RWPE2 (cell line): ENCODE measurements at regions not wholly inside any gene's neighbourhood (a gene's known extent, or its start where the extent isn't known, plus 50 kb on each side); places are given as distances from the start of the nearest gene placed in this dataset.

Source experiments
- ATAC-seq: fragments of 200-7000 bp; cut with Tn5 transposase; 3 replicates; pipeline ENCODE4 v1.9.1; 2021; ENCODE audit warnings: low read depth
- DNase-seq: peaks from one replicate; pipeline ENCODE4 v3.0.0-alpha.2; 2020; ENCODE audit warnings: low spot score
- H3K27ac ChIP-seq: fragments of 450-650 bp; 2 replicates; pipeline ENCODE4 v1.5.1; 2017; ENCODE audit warnings: mild to moderate bottlenecking; ENCODE audit not compliant: poor library complexity, severe bottlenecking
- H3K27me3 ChIP-seq: fragments of 250-450 bp; sonication (Bioruptor Pico); 2 replicates; pipeline ENCODE4 v1.5.1; 2021; ENCODE audit warnings: mild to moderate bottlenecking, moderate library complexity; ENCODE audit not compliant: insufficient read depth, poor library complexity, severe bottlenecking
- H3K36me3 ChIP-seq: fragments of 250-450 bp; sonication (Bioruptor Pico); 2 replicates; pipeline ENCODE4 v1.5.1; 2020; ENCODE audit warnings: low read depth, mild to moderate bottlenecking, moderate library complexity
- H3K4me1 ChIP-seq: fragments of 250-450 bp; sonication (Bioruptor Pico); 2 replicates; pipeline ENCODE4 v1.5.1; 2021; ENCODE audit warnings: mild to moderate bottlenecking, moderate library complexity; ENCODE audit not compliant: insufficient read depth, poor library complexity, severe bottlenecking
- H3K4me3 ChIP-seq: fragments of 250-450 bp; sonication (Bioruptor Pico); 2 replicates; pipeline ENCODE4 v1.5.1; 2021; ENCODE audit warnings: mild to moderate bottlenecking, moderate library complexity; ENCODE audit not compliant: severe bottlenecking
- H3K9me3 ChIP-seq: fragments of 250-450 bp; sonication (Bioruptor Pico); 2 replicates; pipeline ENCODE4 v1.5.1; 2021; ENCODE audit warnings: mild to moderate bottlenecking, moderate library complexity; ENCODE audit not compliant: severe bottlenecking
- TF ChIP-seq, protein P1 (sequence below): fragments of 450-650 bp; IDR thresholded peaks from one replicate; pipeline ENCODE4 v1.5.1; 2017; ENCODE audit warnings: mild to moderate bottlenecking, moderate library complexity; ENCODE audit not compliant: poor library complexity, severe bottlenecking

GRCh38 chr13:62126400-62126799, 710.8 kb upstream of the PCDH20 start:
- no peak for DNase-seq
- H3K36me3 ChIP-seq, result no peaks in the 10 kb centered on the region
- H3K4me1 ChIP-seq, result no peaks in the 10 kb centered on the region
- peaks cover under 1% of the 10 kb centered on the region for H3K9me3 ChIP-seq
- H3K27me3 ChIP-seq, result no peaks in the 10 kb centered on the region
- H3K27ac ChIP-seq, result no peak overlapping the region
- no peak for ATAC-seq
- TF ChIP-seq, protein P1, sequence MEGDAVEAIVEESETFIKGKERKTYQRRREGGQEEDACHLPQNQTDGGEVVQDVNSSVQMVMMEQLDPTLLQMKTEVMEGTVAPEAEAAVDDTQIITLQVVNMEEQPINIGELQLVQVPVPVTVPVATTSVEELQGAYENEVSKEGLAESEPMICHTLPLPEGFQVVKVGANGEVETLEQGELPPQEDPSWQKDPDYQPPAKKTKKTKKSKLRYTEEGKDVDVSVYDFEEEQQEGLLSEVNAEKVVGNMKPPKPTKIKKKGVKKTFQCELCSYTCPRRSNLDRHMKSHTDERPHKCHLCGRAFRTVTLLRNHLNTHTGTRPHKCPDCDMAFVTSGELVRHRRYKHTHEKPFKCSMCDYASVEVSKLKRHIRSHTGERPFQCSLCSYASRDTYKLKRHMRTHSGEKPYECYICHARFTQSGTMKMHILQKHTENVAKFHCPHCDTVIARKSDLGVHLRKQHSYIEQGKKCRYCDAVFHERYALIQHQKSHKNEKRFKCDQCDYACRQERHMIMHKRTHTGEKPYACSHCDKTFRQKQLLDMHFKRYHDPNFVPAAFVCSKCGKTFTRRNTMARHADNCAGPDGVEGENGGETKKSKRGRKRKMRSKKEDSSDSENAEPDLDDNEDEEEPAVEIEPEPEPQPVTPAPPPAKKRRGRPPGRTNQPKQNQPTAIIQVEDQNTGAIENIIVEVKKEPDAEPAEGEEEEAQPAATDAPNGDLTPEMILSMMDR, result no peak
- no peak overlapping the region for H3K4me3 ChIP-seq

DNA sequence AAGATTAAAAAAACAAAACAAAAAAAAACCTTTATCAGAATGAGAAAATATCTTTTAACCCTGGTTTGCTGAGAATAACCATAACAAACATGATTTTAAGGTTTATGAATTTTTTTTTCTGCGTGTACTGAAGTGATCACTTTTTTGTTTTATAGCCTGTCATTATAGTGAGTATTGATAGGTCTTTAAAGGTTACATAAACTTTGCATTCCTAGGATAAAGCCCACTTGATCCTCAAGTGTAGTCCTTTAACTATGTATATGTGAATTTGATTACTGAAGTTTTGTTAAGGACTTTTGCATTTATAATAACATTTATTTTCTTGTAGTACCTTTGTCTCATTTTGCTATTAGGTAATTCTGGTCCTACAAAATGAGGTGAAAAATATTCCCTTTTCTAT, 709.8 kb upstream of the PCDH20 start:
- Histone ChIP-seq H3K27me3 (no peaks in the 10 kb centered on the region), H3K4me1 (no peaks in the 10 kb centered on the region), H3K36me3 (no peaks in the 10 kb centered on the region), H3K27ac (no peak overlapping the region), H3K4me3 (no peak overlapping the region), H3K9me3 (no peaks in the 10 kb centered on the region)
- TF ChIP-seq, protein P1, result no peak
- ATAC-seq (no peak), DNase-seq (no peak)

DNA sequence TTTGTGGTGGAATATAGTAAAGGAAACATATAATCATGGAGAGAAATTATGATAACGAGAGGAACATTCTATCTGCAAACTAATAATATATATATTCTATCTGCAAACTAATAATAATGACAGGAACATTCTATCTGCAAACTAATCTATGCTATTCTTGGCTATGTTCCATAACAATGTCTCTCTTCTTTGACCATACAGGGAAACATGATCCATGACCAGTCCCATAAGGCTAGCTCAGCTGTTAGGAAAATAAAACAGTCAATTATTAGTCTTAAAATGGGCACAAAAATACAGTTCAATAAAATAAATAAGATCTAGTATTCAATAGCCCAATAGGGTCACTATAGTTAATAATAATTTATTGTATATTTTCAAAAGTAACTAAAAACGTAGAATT, 707.8 kb upstream of the PCDH20 start:
- no peak overlapping the region for H3K27ac ChIP-seq
- no peaks in the 10 kb centered on the region for H3K36me3 ChIP-seq
- no peaks in the 10 kb centered on the region for H3K9me3 ChIP-seq
- no peak for ATAC-seq
- TF ChIP-seq, protein P1, result no peak
- H3K4me1 ChIP-seq, result no peaks in the 10 kb centered on the region
- H3K4me3 ChIP-seq, result no peak overlapping the region
- DNase-seq, result no peak
- H3K27me3 ChIP-seq, result no peaks in the 10 kb centered on the region

DNA sequence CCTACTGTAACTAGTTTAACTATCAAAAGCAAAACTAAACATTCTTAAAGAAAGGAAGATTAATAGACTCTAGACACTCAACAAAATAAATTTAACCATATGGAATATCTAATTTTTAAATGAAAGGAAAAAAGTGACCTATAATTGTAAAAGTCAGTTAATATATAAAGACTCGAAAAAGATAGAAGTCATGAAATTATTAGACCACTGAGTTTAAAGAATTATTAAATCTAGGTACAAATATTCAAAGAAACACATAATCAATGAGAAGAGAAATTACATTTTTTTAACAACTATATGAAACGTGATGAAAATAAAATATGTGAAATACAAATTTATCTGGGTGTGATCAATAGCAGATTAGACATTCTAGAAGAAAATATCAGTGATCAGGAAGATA, 706.8 kb upstream of the PCDH20 start:
- no peak overlapping the region for H3K4me3 ChIP-seq
- H3K27me3 ChIP-seq, result no peaks in the 10 kb centered on the region
- TF ChIP-seq, protein P1, result no peak
- H3K4me1 ChIP-seq, result no peaks in the 10 kb centered on the region
- DNase-seq, result no peak
- no peak for ATAC-seq
- no peaks in the 10 kb centered on the region for H3K36me3 ChIP-seq
- no peak overlapping the region for H3K27ac ChIP-seq
- no peaks in the 10 kb centered on the region for H3K9me3 ChIP-seq

GRCh38 chr13:62119739-62120700, 704.4 kb upstream of the PCDH20 start:
- H3K4me3 ChIP-seq, result no peak overlapping the region
- TF ChIP-seq, protein P1, result peak; percentile 82
- H3K36me3 ChIP-seq, result no peaks in the 10 kb centered on the region
- H3K4me1 ChIP-seq, result no peaks in the 10 kb centered on the region
- DNase-seq (no peak), ATAC-seq (no peak)
- no peaks in the 10 kb centered on the region for H3K9me3 ChIP-seq
- no peak overlapping the region for H3K27ac ChIP-seq
- H3K27me3 ChIP-seq, result no peaks in the 10 kb centered on the region
